MM.1S (cell line): ENCODE measurements at regions not wholly inside any gene's neighbourhood (a gene's known extent, or its start where the extent isn't known, plus 50 kb on each side); places are given as distances from the start of the nearest gene placed in this dataset.

Experiments
- EZH2 ChIP-seq: fragments of 300-600 bp; sonication (generic); optimal IDR thresholded peaks from 2 replicates; pipeline ENCODE3; 2017; ENCODE audit warnings: low read depth, mild to moderate bottlenecking, antibody characterized with exemption, low read length, mixed read lengths
- EZH2phosphoT487 ChIP-seq: fragments of 300-600 bp; sonication (generic); IDR thresholded peaks from 2 replicates; pipeline ENCODE4 v1.6.1; 2018; ENCODE audit warnings: antibody characterized with exemption, low read length
- TF ChIP-seq, protein P1 (sequence below): fragments of 300-600 bp; sonication (generic); IDR thresholded peaks from 2 replicates; pipeline ENCODE4 v1.5.1; 2016; ENCODE audit warnings: antibody characterized with exemption, low read length, mixed read lengths

DNA sequence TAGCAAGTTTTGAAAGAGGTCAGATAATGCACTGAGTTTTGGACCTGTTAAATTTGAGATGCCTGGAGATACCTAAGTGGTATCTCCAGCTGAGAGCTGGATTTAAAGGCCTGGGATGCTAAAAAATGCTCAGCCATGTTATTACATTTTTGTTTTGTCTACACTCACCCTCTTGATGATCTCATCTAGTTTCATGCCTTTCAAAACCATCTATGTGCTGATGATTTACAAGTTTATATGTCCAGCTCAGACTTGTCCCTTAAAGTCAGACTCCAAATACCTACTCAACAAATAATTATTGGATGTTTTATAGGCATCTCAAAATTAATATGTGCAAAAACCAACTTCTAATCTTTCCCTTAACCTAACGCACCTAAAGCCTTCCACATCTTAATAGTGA is 103.6 kb upstream of the OR9G4 start:
- TF ChIP-seq EZH2 (no peak), EZH2phosphoT487 (no peak)
- TF ChIP-seq, protein P1, sequence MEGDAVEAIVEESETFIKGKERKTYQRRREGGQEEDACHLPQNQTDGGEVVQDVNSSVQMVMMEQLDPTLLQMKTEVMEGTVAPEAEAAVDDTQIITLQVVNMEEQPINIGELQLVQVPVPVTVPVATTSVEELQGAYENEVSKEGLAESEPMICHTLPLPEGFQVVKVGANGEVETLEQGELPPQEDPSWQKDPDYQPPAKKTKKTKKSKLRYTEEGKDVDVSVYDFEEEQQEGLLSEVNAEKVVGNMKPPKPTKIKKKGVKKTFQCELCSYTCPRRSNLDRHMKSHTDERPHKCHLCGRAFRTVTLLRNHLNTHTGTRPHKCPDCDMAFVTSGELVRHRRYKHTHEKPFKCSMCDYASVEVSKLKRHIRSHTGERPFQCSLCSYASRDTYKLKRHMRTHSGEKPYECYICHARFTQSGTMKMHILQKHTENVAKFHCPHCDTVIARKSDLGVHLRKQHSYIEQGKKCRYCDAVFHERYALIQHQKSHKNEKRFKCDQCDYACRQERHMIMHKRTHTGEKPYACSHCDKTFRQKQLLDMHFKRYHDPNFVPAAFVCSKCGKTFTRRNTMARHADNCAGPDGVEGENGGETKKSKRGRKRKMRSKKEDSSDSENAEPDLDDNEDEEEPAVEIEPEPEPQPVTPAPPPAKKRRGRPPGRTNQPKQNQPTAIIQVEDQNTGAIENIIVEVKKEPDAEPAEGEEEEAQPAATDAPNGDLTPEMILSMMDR, result no peak
